HG02623 (cell line): ENCODE measurements at regions not wholly inside any gene's neighbourhood (a gene's known extent, or its start where the extent isn't known, plus 50 kb on each side); places are given as distances from the start of the nearest gene placed in this dataset.

Experiments used
- ATAC-seq: cut with Tn5 transposase; IDR thresholded peaks from one replicate; pipeline ENCODE4 v1.9.1; 2021; ENCODE audit warnings: moderate library complexity; ENCODE audit not compliant: unreplicated experiment

- no peak for ATAC-seq
Observed at GRCh38 chr11:30089921-30090320, 73.1 kb upstream of the KCNA4 start.

DNA sequence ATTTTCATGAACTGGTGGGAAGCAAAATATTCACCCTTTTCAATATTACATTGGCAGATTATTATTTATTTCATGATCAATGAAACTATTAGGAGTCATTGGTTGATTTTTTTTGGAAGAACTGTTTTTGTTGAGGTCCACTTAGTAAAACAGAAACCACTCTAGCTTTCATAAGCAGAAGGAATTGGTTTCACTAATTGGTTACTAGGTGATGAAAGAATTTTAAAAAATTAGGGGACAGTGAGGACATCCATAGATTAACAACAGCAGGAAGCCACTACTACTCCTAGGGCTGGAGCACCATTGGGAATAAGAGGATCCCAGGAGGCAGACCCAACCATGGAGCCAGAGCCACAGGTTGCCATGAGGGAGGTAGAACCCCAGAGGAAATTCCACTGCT, 74.4 kb upstream of the KCNA4 start:
- no peak for ATAC-seq

DNA sequence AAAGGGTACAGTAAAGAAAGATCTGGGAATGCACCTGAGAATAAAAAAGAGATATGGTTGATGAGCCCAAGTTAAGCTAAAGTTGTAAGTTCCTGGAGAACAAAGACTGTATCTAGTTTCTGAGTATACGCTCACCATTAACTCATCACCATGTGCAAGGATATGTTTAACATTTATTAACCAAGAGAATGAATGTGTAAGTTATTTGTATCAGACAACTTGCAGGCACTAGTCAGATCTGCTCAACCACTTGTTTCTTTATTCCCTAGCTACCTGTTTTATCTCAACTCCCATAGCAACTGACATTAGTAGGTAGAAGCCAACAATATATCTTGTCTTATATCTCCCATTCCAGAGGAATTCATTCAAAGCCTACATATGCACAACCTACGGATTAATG, 74.9 kb upstream of the KCNA4 start:
- no peak for ATAC-seq

- ATAC-seq: no peak
Observed at GRCh38 chr11:30092518-30092917, 75.7 kb upstream of the KCNA4 start.

DNA sequence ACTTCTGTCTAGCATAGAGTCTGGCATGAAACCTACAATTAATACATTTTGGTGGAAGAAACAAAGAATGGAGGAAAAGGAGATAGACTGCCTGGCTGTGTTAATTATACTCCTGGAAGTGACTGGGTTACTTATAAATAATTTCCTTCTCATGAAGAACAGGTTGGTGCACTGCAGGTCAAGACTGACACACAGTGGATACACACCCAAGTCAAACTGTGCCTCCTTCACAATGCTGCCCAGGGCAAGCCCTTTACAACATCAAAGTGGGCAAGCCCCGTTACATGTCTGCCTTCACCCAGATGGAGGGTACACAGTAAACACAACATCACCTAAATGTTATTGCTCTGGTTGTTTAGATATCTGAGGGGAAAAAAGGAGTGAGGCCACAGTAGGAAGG, 83.7 kb upstream of the KCNA4 start:
- ATAC-seq: no peak

GRCh38 chr11:30106222-30107181, 89.7 kb upstream of the KCNA4 start:
- no peak for ATAC-seq

- ATAC-seq: no peak
Observed at GRCh38 chr11:30107899-30108298, 91.1 kb upstream of the KCNA4 start.

- ATAC-seq: no peak
Observed at GRCh38 chr11:30109774-30110173, 92.9 kb upstream of the KCNA4 start.

- ATAC-seq: no peak
Observed at GRCh38 chr11:30110691-30111090, 93.9 kb upstream of the KCNA4 start.

GRCh38 chr11:30111786-30112185, 95.0 kb upstream of the KCNA4 start:
- no peak for ATAC-seq

- ATAC-seq: no peak
Observed at GRCh38 chr11:30113326-30113898, 96.6 kb upstream of the KCNA4 start.

GRCh38 chr11:30116512-30116911, 99.7 kb upstream of the KCNA4 start:
- ATAC-seq: no peak

GRCh38 chr11:30120045-30120589, 103.3 kb upstream of the KCNA4 start:
- ATAC-seq: no peak

- no peak for ATAC-seq
Observed at GRCh38 chr11:30125456-30125855, 105.4 kb upstream of the FSHB start.

DNA sequence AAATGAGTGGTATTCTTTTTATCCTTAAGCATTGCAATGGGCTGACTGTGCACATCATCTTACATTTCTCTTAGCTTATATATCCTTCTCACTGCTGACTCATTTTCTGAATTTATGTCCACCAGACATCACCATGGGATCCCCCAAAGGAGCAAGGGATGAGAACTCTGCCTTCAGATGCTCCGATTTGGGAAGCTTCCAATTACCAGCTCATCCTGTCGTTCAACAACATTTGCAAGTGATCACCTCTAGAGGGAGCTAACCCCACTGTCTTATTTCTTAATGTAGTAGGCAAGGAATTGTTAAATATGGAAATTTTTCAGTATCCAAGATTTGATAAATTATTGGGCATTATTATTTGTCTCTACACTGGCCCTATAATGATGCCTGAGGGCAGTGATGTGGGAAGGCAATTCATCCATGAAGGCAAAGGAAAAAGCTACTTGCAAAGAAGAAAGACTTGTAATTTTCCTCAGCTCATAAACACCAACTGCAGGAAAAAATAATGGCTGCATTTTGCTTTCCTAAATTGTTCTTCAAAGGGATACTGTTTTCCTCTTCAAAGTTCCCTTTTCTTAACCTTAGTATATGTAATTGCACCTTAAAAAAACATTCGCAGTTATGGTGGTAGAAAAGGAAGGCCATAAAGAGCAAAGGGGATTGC, 102.4 kb upstream of the FSHB start:
- no peak for ATAC-seq

DNA sequence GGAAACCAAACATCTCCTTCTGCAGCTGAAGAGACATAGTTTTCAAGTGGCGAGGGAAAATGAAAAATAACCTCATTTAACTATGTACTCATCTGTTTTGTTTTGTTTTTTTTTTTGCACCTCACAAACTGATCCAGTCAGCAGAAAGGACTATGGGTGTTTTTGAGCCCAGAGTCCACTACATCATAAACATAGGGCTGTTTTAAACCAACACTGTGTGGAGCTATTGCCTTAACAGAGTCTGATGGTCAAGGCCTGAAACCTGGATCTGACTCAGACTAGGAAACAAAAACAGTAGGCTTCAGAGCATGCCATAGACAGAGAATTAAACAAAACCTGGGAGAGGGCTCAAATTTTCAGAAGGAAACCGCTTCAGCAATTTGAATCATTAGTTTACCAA, 99.3 kb upstream of the FSHB start:
- ATAC-seq: no peak

DNA sequence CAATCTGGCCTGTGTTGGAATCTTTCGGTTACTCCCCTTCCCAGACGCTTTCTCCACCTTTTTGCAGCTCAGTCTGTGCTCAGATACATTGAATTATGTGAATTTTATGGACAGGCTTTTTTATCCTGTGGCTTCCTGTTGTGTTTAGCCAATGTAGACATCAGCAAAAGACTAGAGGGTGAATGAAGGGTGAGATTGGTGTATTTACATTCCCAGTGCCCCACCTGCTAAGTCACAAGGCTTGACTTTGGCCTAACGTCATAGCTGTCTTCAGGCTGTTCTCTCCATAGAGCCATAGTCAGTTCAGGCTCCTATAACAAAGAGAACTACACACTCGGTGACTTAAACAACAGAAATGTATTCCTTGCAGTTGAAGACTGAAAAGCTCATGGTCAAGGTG, 97.5 kb upstream of the FSHB start:
- ATAC-seq: no peak

- ATAC-seq: peak; percentile 74
Observed at GRCh38 chr11:30143098-30143705, 87.6 kb upstream of the FSHB start.

DNA sequence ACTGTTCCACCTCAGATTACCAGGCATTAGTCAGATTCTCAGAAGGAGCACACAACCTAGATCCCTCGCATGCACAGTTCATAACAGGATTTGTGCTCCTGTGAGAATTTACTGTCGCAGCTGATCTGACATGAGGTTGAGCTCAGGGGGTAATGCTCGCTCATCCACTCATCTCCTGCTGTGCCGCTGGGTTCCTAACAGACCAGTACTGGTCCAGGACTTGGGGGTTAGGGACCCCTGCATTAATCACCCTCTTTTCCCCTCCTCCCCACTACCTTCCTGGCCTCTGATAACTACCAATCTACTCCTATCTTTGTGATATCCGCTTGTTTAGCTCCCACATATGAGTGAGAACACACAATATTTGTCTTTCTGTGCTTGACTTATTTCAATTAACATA, 83.5 kb upstream of the FSHB start:
- ATAC-seq: no peak

DNA sequence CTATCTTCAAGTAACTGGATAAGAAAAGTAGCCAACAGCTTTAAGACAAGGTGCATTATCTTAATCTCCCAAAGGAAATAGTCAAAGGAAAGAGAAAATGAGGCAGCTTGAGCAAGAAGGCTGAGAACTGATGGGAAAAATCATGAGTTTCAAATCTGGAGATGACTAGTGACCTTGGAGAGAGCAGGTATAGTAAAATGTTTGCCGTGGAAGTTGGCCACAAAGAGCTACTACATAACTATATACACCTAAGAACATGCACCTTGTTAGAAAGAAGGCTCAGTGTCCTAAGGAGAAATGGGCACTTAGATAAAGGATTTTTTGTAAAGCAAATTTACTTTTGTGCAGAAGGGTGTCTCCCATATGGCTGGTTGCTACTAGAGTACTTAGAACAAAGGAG, 80.8 kb upstream of the FSHB start:
- ATAC-seq: no peak

GRCh38 chr11:30150425-30150824, 80.4 kb upstream of the FSHB start:
- ATAC-seq: no peak
